HCT116 (cell line): ENCODE measurements at regions not wholly inside any gene's neighbourhood (a gene's known extent, or its start where the extent isn't known, plus 50 kb on each side); places are given as distances from the start of the nearest gene placed in this dataset.

ENCODE experiments used
- CBX3 ChIP-seq: IDR thresholded peaks from 2 replicates; pipeline ENCODE4 v1.6.1; 2012; ENCODE audit warnings: low read depth
- POLR2A ChIP-seq: IDR thresholded peaks from 2 replicates; pipeline ENCODE4 v1.7.0; 2011; ENCODE audit warnings: borderline replicate concordance; ENCODE audit not compliant: insufficient read depth, insufficient read length; ENCODE audit errors: extremely low read depth
- POLR2AphosphoS5 ChIP-seq: IDR thresholded peaks from 2 replicates; pipeline ENCODE4 v1.6.1; 2011; ENCODE audit warnings: mild to moderate bottlenecking, low read depth, low read length, moderate library complexity
- SRF ChIP-seq: IDR thresholded peaks from 2 replicates; pipeline ENCODE4 v1.6.1; 2012; ENCODE audit warnings: low read depth

DNA sequence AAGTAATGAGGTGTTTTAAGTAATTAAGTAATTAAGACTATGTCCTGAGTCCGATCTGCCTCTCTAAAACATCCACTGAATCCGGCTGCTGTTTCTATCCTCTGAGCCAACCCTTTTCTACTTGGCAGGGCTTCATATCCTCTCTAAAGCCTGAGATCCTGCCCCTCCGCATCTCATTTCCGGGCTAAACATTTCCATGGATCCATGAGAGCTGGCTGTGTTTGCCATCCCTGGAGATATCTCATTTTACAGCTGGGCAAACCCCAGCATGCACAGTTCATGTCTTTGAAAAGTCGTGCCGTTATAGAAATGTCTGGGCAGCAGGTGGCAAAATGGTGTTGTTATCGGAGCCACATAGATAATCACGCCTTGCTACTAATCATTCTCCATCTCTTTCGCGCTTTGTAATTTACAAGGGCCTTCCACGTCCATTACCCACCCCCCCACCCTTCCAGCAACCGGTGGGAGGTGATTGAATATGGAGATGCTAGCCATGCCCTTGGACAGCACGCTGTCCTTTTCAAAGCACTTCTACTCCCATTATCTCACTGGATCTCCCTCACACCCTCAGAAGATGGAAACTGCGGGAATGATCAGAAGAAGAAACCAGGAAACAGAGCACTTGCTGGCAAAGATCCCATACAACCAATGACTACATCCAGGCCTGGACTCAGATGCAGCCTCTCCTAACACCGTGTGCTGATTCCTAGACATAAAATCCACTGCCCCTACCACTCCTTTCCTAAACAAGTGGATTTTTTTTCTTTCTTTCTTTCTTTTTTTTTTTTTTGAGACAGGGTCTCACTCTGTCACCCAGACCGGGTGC, 1189.2 kb downstream of the TYW1 start:
- no peak for TF ChIP-seq POLR2A
- no peak for TF ChIP-seq SRF
- no peak for TF ChIP-seq POLR2AphosphoS5
- no peak for TF ChIP-seq CBX3
